ENCODE measurements at regions not wholly inside any gene's neighbourhood (a gene's known extent, or its start where the extent isn't known, plus 50 kb on each side); places are given as distances from the start of the nearest gene placed in this dataset.

GRCh38 chr20:22489626-22490286 lies 94.6 kb downstream of the FOXA2 start:
- no peak overlapping the region for H3K27ac ChIP-seq
- no peak for DNase-seq
- peaks cover 78% of the 10 kb centered on the region for H3K27me3 ChIP-seq (ENCODE audit: insufficient read depth, low read depth, severe bottlenecking)
- TF ChIP-seq, protein P1, sequence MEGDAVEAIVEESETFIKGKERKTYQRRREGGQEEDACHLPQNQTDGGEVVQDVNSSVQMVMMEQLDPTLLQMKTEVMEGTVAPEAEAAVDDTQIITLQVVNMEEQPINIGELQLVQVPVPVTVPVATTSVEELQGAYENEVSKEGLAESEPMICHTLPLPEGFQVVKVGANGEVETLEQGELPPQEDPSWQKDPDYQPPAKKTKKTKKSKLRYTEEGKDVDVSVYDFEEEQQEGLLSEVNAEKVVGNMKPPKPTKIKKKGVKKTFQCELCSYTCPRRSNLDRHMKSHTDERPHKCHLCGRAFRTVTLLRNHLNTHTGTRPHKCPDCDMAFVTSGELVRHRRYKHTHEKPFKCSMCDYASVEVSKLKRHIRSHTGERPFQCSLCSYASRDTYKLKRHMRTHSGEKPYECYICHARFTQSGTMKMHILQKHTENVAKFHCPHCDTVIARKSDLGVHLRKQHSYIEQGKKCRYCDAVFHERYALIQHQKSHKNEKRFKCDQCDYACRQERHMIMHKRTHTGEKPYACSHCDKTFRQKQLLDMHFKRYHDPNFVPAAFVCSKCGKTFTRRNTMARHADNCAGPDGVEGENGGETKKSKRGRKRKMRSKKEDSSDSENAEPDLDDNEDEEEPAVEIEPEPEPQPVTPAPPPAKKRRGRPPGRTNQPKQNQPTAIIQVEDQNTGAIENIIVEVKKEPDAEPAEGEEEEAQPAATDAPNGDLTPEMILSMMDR (IDR thresholded peaks at IDR 0.05; ENCODE audit: low read depth, low read length), result no peak
- no peak overlapping the region for H3K4me3 ChIP-seq (ENCODE audit: low read depth, low read length)
- no peaks in the 10 kb centered on the region for H3K9me3 ChIP-seq (ENCODE audit: severe bottlenecking)
- H3K36me3 ChIP-seq, result no peaks in the 10 kb centered on the region

DNA sequence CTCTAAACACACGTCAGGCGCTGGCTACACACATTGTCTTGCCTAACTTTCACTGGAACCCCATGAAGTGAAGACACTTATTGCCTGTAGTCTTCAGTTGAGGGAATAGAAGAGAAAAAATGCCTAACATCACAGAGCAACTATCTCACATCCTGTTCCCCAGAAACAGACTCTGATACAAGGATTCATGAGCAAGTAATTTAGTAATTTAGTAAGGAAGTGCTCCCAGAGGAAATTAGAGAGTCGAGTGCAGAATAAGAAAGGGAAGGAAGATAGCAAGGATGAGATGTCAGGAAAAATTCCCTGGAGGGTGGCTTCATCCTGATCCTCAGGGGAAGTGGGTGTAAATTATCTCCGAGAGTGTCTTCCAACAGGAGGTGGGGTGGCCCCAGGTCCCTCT lies 104.0 kb downstream of the FOXA2 start:
- Histone ChIP-seq H3K4me3 (ENCODE audit: low read depth, low read length) (no peak overlapping the region), H3K9me3 (ENCODE audit: severe bottlenecking) (no peaks in the 10 kb centered on the region), H3K27ac (no peak overlapping the region), H3K27me3 (ENCODE audit: insufficient read depth, low read depth, severe bottlenecking) (peaks cover 17% of the 10 kb centered on the region), H3K36me3 (no peaks in the 10 kb centered on the region)
- TF ChIP-seq, protein P1 (IDR thresholded peaks at IDR 0.05; ENCODE audit: low read depth, low read length), result no peak
- no peak for DNase-seq

- H3K4me3 ChIP-seq (ENCODE audit: low read depth, low read length), result no peak overlapping the region
- no peaks in the 10 kb centered on the region for H3K9me3 ChIP-seq (ENCODE audit: severe bottlenecking)
- no peaks in the 10 kb centered on the region for H3K36me3 ChIP-seq
- no peak for DNase-seq
- H3K27ac ChIP-seq, result no peak overlapping the region
- TF ChIP-seq, protein P1 (IDR thresholded peaks at IDR 0.05; ENCODE audit: low read depth, low read length), result no peak
- peaks cover 13% of the 10 kb centered on the region for H3K27me3 ChIP-seq (ENCODE audit: insufficient read depth, low read depth, severe bottlenecking)
These were observed 108.7 kb downstream of the FOXA2 start for GRCh38 chr20:22475662-22476061.

- H3K27me3 ChIP-seq (ENCODE audit: insufficient read depth, low read depth, severe bottlenecking), result peaks cover 13% of the 10 kb centered on the region
- no peaks in the 10 kb centered on the region for H3K36me3 ChIP-seq
- TF ChIP-seq, protein P1 (IDR thresholded peaks at IDR 0.05; ENCODE audit: low read depth, low read length), result no peak
- H3K4me3 ChIP-seq (ENCODE audit: low read depth, low read length), result no peak overlapping the region
- H3K27ac ChIP-seq, result no peak overlapping the region
- H3K9me3 ChIP-seq (ENCODE audit: severe bottlenecking), result no peaks in the 10 kb centered on the region
- DNase-seq, result no peak
These were observed 110.1 kb downstream of the FOXA2 start for GRCh38 chr20:22474224-22474623.

DNA sequence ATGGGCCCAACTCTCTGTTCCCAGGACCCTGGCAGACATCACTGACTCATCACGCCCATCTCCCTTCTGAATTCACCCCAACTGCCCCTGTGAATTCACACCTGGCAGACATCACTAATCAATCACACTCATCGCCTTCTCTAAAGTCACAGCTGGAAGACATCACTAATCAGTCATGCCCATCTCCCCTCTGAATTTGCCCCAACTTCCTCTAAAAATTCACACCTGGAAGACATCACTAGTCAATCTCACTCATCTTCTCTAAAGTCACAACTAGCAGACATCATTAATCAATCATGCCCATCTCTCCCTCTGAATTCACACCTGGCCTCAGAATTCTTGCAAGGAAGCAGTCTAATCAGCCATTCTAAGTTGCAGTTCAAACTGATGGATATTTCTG lies 111.1 kb downstream of the FOXA2 start:
- TF ChIP-seq, protein P1 (IDR thresholded peaks at IDR 0.05; ENCODE audit: low read depth, low read length), result no peak
- DNase-seq, result no peak
- H3K4me3 ChIP-seq (ENCODE audit: low read depth, low read length), result no peak overlapping the region
- no peaks in the 10 kb centered on the region for H3K36me3 ChIP-seq
- no peak overlapping the region for H3K27ac ChIP-seq
- peaks cover 20% of the 10 kb centered on the region for H3K27me3 ChIP-seq (ENCODE audit: insufficient read depth, low read depth, severe bottlenecking)
- no peaks in the 10 kb centered on the region for H3K9me3 ChIP-seq (ENCODE audit: severe bottlenecking)

Measured in WERI-Rb-1 (cell line).